ENCODE measurements at regions not wholly inside any gene's neighbourhood (a gene's known extent, or its start where the extent isn't known, plus 50 kb on each side); places are given as distances from the start of the nearest gene placed in this dataset.
"Not testable (repeated sequence)": the region's sequence is repeated elsewhere in the genome, so short reads cannot be mapped to it uniquely, and the experiment has no call there.

GRCh38 chr13:71005919-71006318 lies 861.1 kb downstream of the DACH1 start:
- DNase-seq (ENCODE audit: low read depth in 3 of 3): no peak

GRCh38 chr13:70995338-70995737 lies 871.7 kb downstream of the DACH1 start:
- DNase-seq (ENCODE audit: low read depth in 3 of 3): no peak

- no peak for DNase-seq (ENCODE audit: low read depth in 3 of 3)
Observed at GRCh38 chr13:70994191-70994590, 872.8 kb downstream of the DACH1 start.

GRCh38 chr13:70987043-70987442 lies 878.8 kb upstream of the KLHL1 start:
- DNase-seq (ENCODE audit: low read depth in 3 of 3): no peak

- no peak for DNase-seq (ENCODE audit: low read depth in 3 of 3)
Observed at GRCh38 chr13:70985371-70985770, 877.1 kb upstream of the KLHL1 start.

- not testable (repeated sequence) for DNase-seq (ENCODE audit: low read depth in 3 of 3)
Observed at GRCh38 chr13:70981219-70981618, 873.0 kb upstream of the KLHL1 start.

- DNase-seq (ENCODE audit: low read depth in 3 of 3): no peak
Observed at GRCh38 chr13:70969321-70969720, 861.1 kb upstream of the KLHL1 start.

GRCh38 chr13:70967564-70967963 lies 859.3 kb upstream of the KLHL1 start:
- no peak for DNase-seq (ENCODE audit: low read depth in 3 of 3)

GRCh38 chr13:70964874-70965273 lies 856.6 kb upstream of the KLHL1 start:
- DNase-seq (ENCODE audit: low read depth in 3 of 3): no peak

- DNase-seq (ENCODE audit: low read depth in 3 of 3): no peak
Observed at GRCh38 chr13:70964124-70964523, 855.9 kb upstream of the KLHL1 start.

GRCh38 chr13:70960841-70961443 lies 852.7 kb upstream of the KLHL1 start:
- DNase-seq (ENCODE audit: low read depth in 3 of 3): no peak

GRCh38 chr13:70959035-70959775 lies 851.0 kb upstream of the KLHL1 start:
- no peak for DNase-seq (ENCODE audit: low read depth in 3 of 3)

- no peak for DNase-seq (ENCODE audit: low read depth in 3 of 3)
Observed at GRCh38 chr13:70955887-70956286, 847.6 kb upstream of the KLHL1 start.

GRCh38 chr13:70950664-70951063 lies 842.4 kb upstream of the KLHL1 start:
- DNase-seq (ENCODE audit: low read depth in 3 of 3): no peak

GRCh38 chr13:70945506-70945905 lies 837.3 kb upstream of the KLHL1 start:
- no peak for DNase-seq (ENCODE audit: low read depth in 3 of 3)

GRCh38 chr13:70941454-70941853 lies 833.2 kb upstream of the KLHL1 start:
- no peak for DNase-seq (ENCODE audit: low read depth in 3 of 3)

GRCh38 chr13:70938462-70938861 lies 830.2 kb upstream of the KLHL1 start:
- DNase-seq (ENCODE audit: low read depth in 3 of 3): no peak

GRCh38 chr13:70932511-70932910 lies 824.3 kb upstream of the KLHL1 start:
- DNase-seq (ENCODE audit: low read depth in 3 of 3): no peak

- DNase-seq (ENCODE audit: low read depth in 3 of 3): no peak
Observed at GRCh38 chr13:70923863-70924752, 815.9 kb upstream of the KLHL1 start.

- no peak for DNase-seq (ENCODE audit: low read depth in 3 of 3)
Observed at GRCh38 chr13:70911286-70911685, 803.0 kb upstream of the KLHL1 start.

GRCh38 chr13:70908795-70909194 lies 800.5 kb upstream of the KLHL1 start:
- DNase-seq (ENCODE audit: low read depth in 3 of 3): no peak

GRCh38 chr13:70905035-70905434 lies 796.8 kb upstream of the KLHL1 start:
- DNase-seq (ENCODE audit: low read depth in 3 of 3): no peak

- no peak for DNase-seq (ENCODE audit: low read depth in 3 of 3)
Observed at GRCh38 chr13:70896136-70896535, 787.9 kb upstream of the KLHL1 start.

Data from stimulated activated CD4-positive, alpha-beta T cell treated with anti-CD3 and anti-CD28 coated beads, TNF-alpha, amount 100 ng/mL, for 48 hours (primary cell).